H9 (cell line): ENCODE measurements at regions not wholly inside any gene's neighbourhood (a gene's known extent, or its start where the extent isn't known, plus 50 kb on each side); places are given as distances from the start of the nearest gene placed in this dataset.

Experiments
- DNase-seq: peaks from one replicate; pipeline ENCODE4 v3.0.0-alpha.2; 2017
- H2AFZ ChIP-seq: one replicate; pipeline ENCODE4 v1.6.1; 2013; ENCODE audit warnings: mild to moderate bottlenecking, low read length, control low read depth, moderate library complexity
- H2AK5ac ChIP-seq: 2 replicates; pipeline ENCODE4 v1.6.1; 2013; ENCODE audit warnings: low read length, control low read depth, mixed read lengths; ENCODE audit not compliant: insufficient read length
- H2BK120ac ChIP-seq: one replicate; pipeline ENCODE4 v1.6.1; 2013; ENCODE audit warnings: low read depth, mild to moderate bottlenecking, low read length, control low read depth, inconsistent platforms; ENCODE audit not compliant: poor library complexity, severe bottlenecking
- H2BK12ac ChIP-seq: 2 replicates; pipeline ENCODE4 v1.6.1; 2013; ENCODE audit warnings: low read length, control low read depth, mixed read lengths, low read depth; ENCODE audit not compliant: insufficient read length
- H2BK15ac ChIP-seq: 2 replicates; pipeline ENCODE4 v1.6.1; 2013; ENCODE audit warnings: low read depth, low read length, control low read depth
- H2BK20ac ChIP-seq: one replicate; pipeline ENCODE4 v1.6.1; 2013; ENCODE audit warnings: low read depth, mild to moderate bottlenecking, low read length, control low read depth, inconsistent platforms; ENCODE audit not compliant: poor library complexity, severe bottlenecking
- H2BK5ac ChIP-seq: 2 replicates; pipeline ENCODE4 v1.6.1; 2013; ENCODE audit warnings: low read length, control low read depth, mixed read lengths; ENCODE audit not compliant: insufficient read length
- H3K14ac ChIP-seq: 2 replicates; pipeline ENCODE4 v1.6.1; 2013; ENCODE audit warnings: low read length, control low read depth; ENCODE audit not compliant: insufficient read depth
- H3K18ac ChIP-seq: 2 replicates; pipeline ENCODE4 v1.6.1; 2013; ENCODE audit warnings: low read depth, mild to moderate bottlenecking, mixed read lengths, low read length, control low read depth; ENCODE audit not compliant: insufficient read length
- H3K23ac ChIP-seq: 2 replicates; pipeline ENCODE4 v1.6.1; 2013; ENCODE audit warnings: low read length, control low read depth, mixed read lengths, low read depth; ENCODE audit not compliant: insufficient read length
- H3K23me2 ChIP-seq: 2 replicates; pipeline ENCODE4 v1.6.1; 2013; ENCODE audit warnings: low read depth, mild to moderate bottlenecking, mixed read lengths, low read length, control low read depth; ENCODE audit not compliant: insufficient read length, poor library complexity, severe bottlenecking
- H3K27ac ChIP-seq: 2 replicates; pipeline ENCODE4 v1.5.1; 2013; ENCODE audit warnings: low read length, control low read depth, mixed read lengths, low read depth; ENCODE audit not compliant: insufficient read length
- H3K27me3 ChIP-seq: 2 replicates; pipeline ENCODE4 v1.6.1; 2013; ENCODE audit warnings: low read length, control low read depth, inconsistent platforms; ENCODE audit not compliant: insufficient read depth
- H3K4ac ChIP-seq: 2 replicates; pipeline ENCODE4 v1.6.1; 2013; ENCODE audit warnings: low read depth, mild to moderate bottlenecking, control low read depth, inconsistent platforms, low read length, moderate library complexity
- H3K4me1 ChIP-seq: 2 replicates; pipeline ENCODE4 v1.6.1; 2013; ENCODE audit warnings: low read length, control low read depth, inconsistent platforms; ENCODE audit not compliant: insufficient read depth
- H3K4me2 ChIP-seq: 2 replicates; pipeline ENCODE4 v1.6.1; 2013; ENCODE audit warnings: low read length, control low read depth, mixed read lengths; ENCODE audit not compliant: insufficient read length, insufficient read depth
- H3K56ac ChIP-seq: 2 replicates; pipeline ENCODE4 v1.6.1; 2013; ENCODE audit warnings: low read depth, mild to moderate bottlenecking, mixed read lengths, low read length, control low read depth; ENCODE audit not compliant: insufficient read length
- H3K79me1 ChIP-seq: 2 replicates; pipeline ENCODE4 v1.6.1; 2013; ENCODE audit warnings: low read depth, mild to moderate bottlenecking, moderate library complexity, low read length, control low read depth, inconsistent platforms; ENCODE audit not compliant: insufficient read depth, poor library complexity, severe bottlenecking
- H3K79me2 ChIP-seq: 2 replicates; pipeline ENCODE4 v1.6.1; 2013; ENCODE audit warnings: low read length, control low read depth, inconsistent platforms; ENCODE audit not compliant: insufficient read depth
- H3K9ac ChIP-seq: 2 replicates; pipeline ENCODE4 v1.6.1; 2013; ENCODE audit warnings: low read length, control low read depth, mixed read lengths; ENCODE audit not compliant: insufficient read length; ENCODE audit errors: extremely low read depth
- H3K9me3 ChIP-seq: one replicate; pipeline ENCODE4 v1.6.1; 2013; ENCODE audit warnings: low read depth, low read length, inconsistent platforms; ENCODE audit not compliant: control insufficient read depth
- H3T11ph ChIP-seq: one replicate; pipeline ENCODE4 v1.6.1; 2013; ENCODE audit warnings: mild to moderate bottlenecking, low read length, control low read depth, inconsistent platforms
- H4K20me1 ChIP-seq: one replicate; pipeline ENCODE4 v1.6.1; 2013; ENCODE audit not compliant: control insufficient read depth, insufficient read length, insufficient read depth
- H4K5ac ChIP-seq: 2 replicates; pipeline ENCODE4 v1.6.1; 2013; ENCODE audit warnings: low read depth, mild to moderate bottlenecking, mixed read lengths, low read length, control low read depth; ENCODE audit not compliant: insufficient read length
- H4K8ac ChIP-seq: replicated peaks from 2 replicates; pipeline ENCODE4 v1.6.1; 2013; ENCODE audit warnings: low read length, control low read depth, mixed read lengths, low read depth; ENCODE audit not compliant: insufficient read length
- H4K91ac ChIP-seq: 2 replicates; pipeline ENCODE4 v1.6.1; 2013; ENCODE audit warnings: low read depth, mild to moderate bottlenecking, moderate library complexity, mixed read lengths, low read length, control low read depth; ENCODE audit not compliant: insufficient read length
- H3K27ac Mint-ChIP-seq, 3 experiments: 2 replicates in 2 of 3; 3 replicates in 1 of 3; pipeline ENCODE4 v1.8.0; 2020 to 2021; ENCODE audit warnings: mixed read lengths in 3 of 3, mild to moderate bottlenecking in 1 of 3, moderate library complexity in 1 of 3
- H3K27me3 Mint-ChIP-seq: 2 replicates; pipeline ENCODE4 v1.8.0; 2021; ENCODE audit warnings: low read depth, mild to moderate bottlenecking, moderate library complexity, mixed read lengths
- H3K36me3 Mint-ChIP-seq, 3 experiments: 2 replicates in 2 of 3; 3 replicates in 1 of 3; pipeline ENCODE4 v1.8.0; 2020 to 2021; ENCODE audit warnings: low read depth in 3 of 3, mixed read lengths in 3 of 3; ENCODE audit not compliant: insufficient read depth in 1 of 3
- H3K4me1 Mint-ChIP-seq, 2 experiments: 2 replicates each; pipeline ENCODE4 v1.8.0; 2020; ENCODE audit warnings: mixed read lengths in 2 of 2
- H3K4me3 Mint-ChIP-seq, 2 experiments: 2 replicates in 1 of 2; 3 replicates in 1 of 2; pipeline ENCODE4 v1.8.0; 2020 to 2021; ENCODE audit warnings: mild to moderate bottlenecking in 2 of 2, mixed read lengths in 2 of 2, moderate library complexity in 1 of 2
- H3K9me3 Mint-ChIP-seq, 2 experiments: 2 replicates in 1 of 2; 3 replicates in 1 of 2; pipeline ENCODE4 v1.8.0; 2020; ENCODE audit warnings: mild to moderate bottlenecking in 2 of 2, mixed read lengths in 2 of 2, moderate library complexity in 1 of 2
- CTCF ChIP-seq: fragments of 200-600 bp; sonication (generic); conservative IDR thresholded peaks from 3 replicates; pipeline ENCODE4 v1.8.0; 2021; ENCODE audit warnings: antibody characterized with exemption, mild to moderate bottlenecking
- WGBS: extraction: QIAGEN DNeasy Blood & Tissue Kit; methylation state at CpG from one replicate; pipeline ENCODE4 v1.1.7; 2013; ENCODE audit warnings: missing lambda C conversion rate, low lambda C conversion rate, mixed read lengths; ENCODE audit not compliant: insufficient read length; ENCODE audit errors: extremely low coverage; 5-methylcytosine and 5-hydroxymethylcytosine counted together

GRCh38 chr7:153370092-153370491 is 610.5 kb downstream of the ACTR3B start:
- peak; percentile 58 for DNase-seq
- Histone ChIP-seq H4K8ac (no peak overlapping the region), H2BK5ac (no peak overlapping the region), H3K56ac (no peak overlapping the region), H3K14ac (no peak overlapping the region), H3T11ph (no peak overlapping the region), H3K23me2 (no peaks in the 10 kb centered on the region), H4K20me1 (no peaks in the 10 kb centered on the region), H3K4me2 (no peak overlapping the region), H2BK12ac (no peak overlapping the region), H2BK120ac (no peak overlapping the region), H4K91ac (no peak overlapping the region), H3K27me3 (no peaks in the 10 kb centered on the region), H2BK20ac (no peak overlapping the region), H2BK15ac (no peak overlapping the region), H3K9ac (no peak overlapping the region), H3K23ac (no peak overlapping the region), H3K9me3 (peaks cover 10% of the 10 kb centered on the region), H3K18ac (no peak overlapping the region), H3K79me1 (no peaks in the 10 kb centered on the region), H2AK5ac (no peak overlapping the region), H3K4ac (no peak overlapping the region), H3K79me2 (no peaks in the 10 kb centered on the region), H4K5ac (peak overlapping the region; percentile 68), H3K27ac (no peak overlapping the region), H3K4me1 (no peaks in the 10 kb centered on the region), H2AFZ (no peak overlapping the region)
- WGBS: no CpG with 5 or more reads among the region's 5 CpGs
- H3K9me3 Mint-ChIP-seq: peaks cover 56 to 80% of the 10 kb centered on the region in 2 experiments
- no peaks in the 10 kb centered on the region for H3K4me1 Mint-ChIP-seq
- H3K27ac Mint-ChIP-seq: no peak overlapping the region
- H3K4me3 Mint-ChIP-seq: no peak overlapping the region
- H3K36me3 Mint-ChIP-seq: peaks cover 7 to 20% (median 7%) of the 10 kb centered on the region in 3 experiments; a peak in 4 of 7 replicates
- no peak for TF ChIP-seq CTCF
- no peaks in the 10 kb centered on the region for H3K27me3 Mint-ChIP-seq
